ENCODE measurements at regions not wholly inside any gene's neighbourhood (a gene's known extent, or its start where the extent isn't known, plus 50 kb on each side); places are given as distances from the start of the nearest gene placed in this dataset.
A peak's percentile ranks its signal among the peaks of the same experiment; 100 is the strongest.

- H3K4me3 Mint-ChIP-seq (ENCODE audit: low read depth): no peak overlapping the region
- H3K27ac Mint-ChIP-seq: no peak overlapping the region
- H3K9me3 Mint-ChIP-seq: no peaks in the 10 kb centered on the region
- intact Hi-C loops (cut with micrococcal nuclease): no loop called here
- DNase-seq (ENCODE audit: low spot score): no peak
- no peaks in the 10 kb centered on the region for H3K36me3 Mint-ChIP-seq (ENCODE audit: low read depth)
- H3K27me3 Mint-ChIP-seq (ENCODE audit: low read depth): no peaks in the 10 kb centered on the region
- H3K4me1 Mint-ChIP-seq (ENCODE audit: low read depth): no peaks in the 10 kb centered on the region
Measured at GRCh38 chr5:174303437-174304045, 258.0 kb downstream of the NSG2 start.

- H3K4me1 Mint-ChIP-seq (ENCODE audit: low read depth): no peaks in the 10 kb centered on the region
- no peaks in the 10 kb centered on the region for H3K36me3 Mint-ChIP-seq (ENCODE audit: low read depth)
- H3K27ac Mint-ChIP-seq: no peak overlapping the region
- no peak for DNase-seq (ENCODE audit: low spot score)
- no peaks in the 10 kb centered on the region for H3K9me3 Mint-ChIP-seq
- H3K27me3 Mint-ChIP-seq (ENCODE audit: low read depth): no peaks in the 10 kb centered on the region
- H3K4me3 Mint-ChIP-seq (ENCODE audit: low read depth): no peak overlapping the region
- intact Hi-C loops (cut with micrococcal nuclease): no loop called here
Measured at GRCh38 chr5:174305241-174305681, 259.8 kb downstream of the NSG2 start.

- Mint-ChIP-seq H3K9me3 (no peaks in the 10 kb centered on the region), H3K27me3 (ENCODE audit: low read depth) (peaks cover 9% of the 10 kb centered on the region), H3K36me3 (ENCODE audit: low read depth) (no peaks in the 10 kb centered on the region), H3K4me3 (ENCODE audit: low read depth) (no peak overlapping the region), H3K4me1 (ENCODE audit: low read depth) (peaks cover 2% of the 10 kb centered on the region), H3K27ac (no peak overlapping the region)
- DNase-seq (ENCODE audit: low spot score): no peak
- intact Hi-C loops (cut with micrococcal nuclease): no loop called here
Measured at GRCh38 chr5:174306345-174307030, 261.0 kb downstream of the NSG2 start.

GRCh38 chr5:174307031-174307408, 261.5 kb downstream of the NSG2 start:
- Mint-ChIP-seq H3K36me3 (ENCODE audit: low read depth) (no peaks in the 10 kb centered on the region), H3K27ac (no peak overlapping the region), H3K4me1 (ENCODE audit: low read depth) (peaks cover 2% of the 10 kb centered on the region), H3K27me3 (ENCODE audit: low read depth) (peaks cover 9% of the 10 kb centered on the region), H3K4me3 (ENCODE audit: low read depth) (no peak overlapping the region), H3K9me3 (no peaks in the 10 kb centered on the region)
- intact Hi-C loops (cut with micrococcal nuclease): no loop called here
- DNase-seq (ENCODE audit: low spot score): no peak

GRCh38 chr5:174307656-174308271, 262.3 kb downstream of the NSG2 start:
- H3K9me3 Mint-ChIP-seq: no peaks in the 10 kb centered on the region
- DNase-seq (ENCODE audit: low spot score): no peak
- H3K27ac Mint-ChIP-seq: no peak overlapping the region
- H3K4me3 Mint-ChIP-seq (ENCODE audit: low read depth): no peak overlapping the region
- H3K36me3 Mint-ChIP-seq (ENCODE audit: low read depth): no peaks in the 10 kb centered on the region
- peaks cover 2% of the 10 kb centered on the region for H3K4me1 Mint-ChIP-seq (ENCODE audit: low read depth)
- H3K27me3 Mint-ChIP-seq (ENCODE audit: low read depth): peaks cover 11% of the 10 kb centered on the region
- intact Hi-C loops (cut with micrococcal nuclease): no loop called here

GRCh38 chr5:174309131-174309795, 263.8 kb downstream of the NSG2 start:
- intact Hi-C loops (cut with micrococcal nuclease): no loop called here
- no peaks in the 10 kb centered on the region for H3K36me3 Mint-ChIP-seq (ENCODE audit: low read depth)
- no peak for DNase-seq (ENCODE audit: low spot score)
- H3K4me1 Mint-ChIP-seq (ENCODE audit: low read depth): peaks cover 2% of the 10 kb centered on the region
- no peak overlapping the region for H3K27ac Mint-ChIP-seq
- no peaks in the 10 kb centered on the region for H3K9me3 Mint-ChIP-seq
- H3K27me3 Mint-ChIP-seq (ENCODE audit: low read depth): peaks cover 12% of the 10 kb centered on the region
- no peak overlapping the region for H3K4me3 Mint-ChIP-seq (ENCODE audit: low read depth)

- peaks cover 12% of the 10 kb centered on the region for H3K27me3 Mint-ChIP-seq (ENCODE audit: low read depth)
- intact Hi-C loops (cut with micrococcal nuclease): loop anchor here (5.0 kb wide), 1 partner anchor 693 kb away; the partner anchor contains the start of gene BOD1
- DNase-seq (ENCODE audit: low spot score): no peak
Measured at GRCh38 chr5:174310243-174310642, 264.7 kb downstream of the NSG2 start.

GRCh38 chr5:174310706-174311105, 265.2 kb downstream of the NSG2 start:
- no peak overlapping the region for H3K27ac Mint-ChIP-seq
- no peaks in the 10 kb centered on the region for H3K9me3 Mint-ChIP-seq
- H3K27me3 Mint-ChIP-seq (ENCODE audit: low read depth): peaks cover 12% of the 10 kb centered on the region
- intact Hi-C loops (cut with micrococcal nuclease): loop anchor here (5.0 kb wide), 1 partner anchor 693 kb away; the partner anchor contains the start of gene BOD1
- H3K36me3 Mint-ChIP-seq (ENCODE audit: low read depth): no peaks in the 10 kb centered on the region
- no peak overlapping the region for H3K4me3 Mint-ChIP-seq (ENCODE audit: low read depth)
- H3K4me1 Mint-ChIP-seq (ENCODE audit: low read depth): peaks cover 2% of the 10 kb centered on the region
- DNase-seq (ENCODE audit: low spot score): no peak

More at GRCh38 chr5:174310243-174310642, 264.7 kb downstream of the NSG2 start:
- Mint-ChIP-seq H3K9me3 (no peaks in the 10 kb centered on the region), H3K27ac (no peak overlapping the region), H3K4me3 (ENCODE audit: low read depth) (no peak overlapping the region), H3K4me1 (ENCODE audit: low read depth) (peaks cover 2% of the 10 kb centered on the region), H3K36me3 (ENCODE audit: low read depth) (no peaks in the 10 kb centered on the region)

- Mint-ChIP-seq H3K36me3 (ENCODE audit: low read depth) (no peaks in the 10 kb centered on the region), H3K4me3 (ENCODE audit: low read depth) (no peak overlapping the region), H3K9me3 (no peaks in the 10 kb centered on the region), H3K27me3 (ENCODE audit: low read depth) (peaks cover 12% of the 10 kb centered on the region), H3K27ac (no peak overlapping the region), H3K4me1 (ENCODE audit: low read depth) (peaks cover 2% of the 10 kb centered on the region)
- no peak for DNase-seq (ENCODE audit: low spot score)
- intact Hi-C loops (cut with micrococcal nuclease): loop anchor here (5.0 kb wide), 1 partner anchor 694 kb away; the partner anchor contains the start of gene BOD1
Measured at GRCh38 chr5:174311121-174311520, 265.6 kb downstream of the NSG2 start.

GRCh38 chr5:174311531-174312269, 266.2 kb downstream of the NSG2 start:
- no peak overlapping the region for H3K27ac Mint-ChIP-seq
- no peaks in the 10 kb centered on the region for H3K9me3 Mint-ChIP-seq
- no peaks in the 10 kb centered on the region for H3K36me3 Mint-ChIP-seq (ENCODE audit: low read depth)
- peaks cover 2% of the 10 kb centered on the region for H3K4me1 Mint-ChIP-seq (ENCODE audit: low read depth)
- no peak overlapping the region for H3K4me3 Mint-ChIP-seq (ENCODE audit: low read depth)
- intact Hi-C loops (cut with micrococcal nuclease): loop anchor here (5.0 kb wide), 1 partner anchor 694 kb away; the partner anchor contains the start of gene BOD1
- H3K27me3 Mint-ChIP-seq (ENCODE audit: low read depth): peaks cover 12% of the 10 kb centered on the region
- peak; percentile 52 for DNase-seq (ENCODE audit: low spot score)

GRCh38 chr5:174312270-174312617, 266.7 kb downstream of the NSG2 start:
- no peaks in the 10 kb centered on the region for H3K36me3 Mint-ChIP-seq (ENCODE audit: low read depth)
- H3K27ac Mint-ChIP-seq: no peak overlapping the region
- DNase-seq (ENCODE audit: low spot score): no peak
- intact Hi-C loops (cut with micrococcal nuclease): loop anchor here (5.0 kb wide), 1 partner anchor 695 kb away; the partner anchor contains the start of gene BOD1
- H3K4me3 Mint-ChIP-seq (ENCODE audit: low read depth): no peak overlapping the region
- peaks cover 12% of the 10 kb centered on the region for H3K27me3 Mint-ChIP-seq (ENCODE audit: low read depth)
- H3K9me3 Mint-ChIP-seq: no peaks in the 10 kb centered on the region
- H3K4me1 Mint-ChIP-seq (ENCODE audit: low read depth): peaks cover 2% of the 10 kb centered on the region

GRCh38 chr5:174312641-174313040, 267.1 kb downstream of the NSG2 start:
- H3K27ac Mint-ChIP-seq: no peak overlapping the region
- no peaks in the 10 kb centered on the region for H3K9me3 Mint-ChIP-seq
- H3K36me3 Mint-ChIP-seq (ENCODE audit: low read depth): no peaks in the 10 kb centered on the region
- intact Hi-C loops (cut with micrococcal nuclease): loop anchor here (5.0 kb wide), 1 partner anchor 695 kb away; the partner anchor contains the start of gene BOD1
- no peak overlapping the region for H3K4me3 Mint-ChIP-seq (ENCODE audit: low read depth)
- H3K27me3 Mint-ChIP-seq (ENCODE audit: low read depth): peaks cover 12% of the 10 kb centered on the region
- peaks cover 2% of the 10 kb centered on the region for H3K4me1 Mint-ChIP-seq (ENCODE audit: low read depth)
- no peak for DNase-seq (ENCODE audit: low spot score)
